HL-60/S4 treated with retinoic acid at 250 ng/mL for 4 days and 3 days (cell line): ENCODE measurements at regions not wholly inside any gene's neighbourhood (a gene's known extent, or its start where the extent isn't known, plus 50 kb on each side); places are given as distances from the start of the nearest gene placed in this dataset.

ENCODE experiments used
- in situ Hi-C: fragments of 300-500 bp; cut with MboI; formaldehyde crosslinking; loops from 2 replicates; pipeline ENCODE4 v1.7.0; 2022; ENCODE audit warnings: low sequenced_read_pairs

- in situ Hi-C loops, result no loop called here
Measured at GRCh38 chr15:97521381-97522285, 438.9 kb upstream of the ARRDC4 start.

- in situ Hi-C loops, result no loop called here
Measured at GRCh38 chr15:97522347-97522746, 438.2 kb upstream of the ARRDC4 start.

GRCh38 chr15:97525809-97526208 lies 434.7 kb upstream of the ARRDC4 start:
- in situ Hi-C loops, result no loop called here

GRCh38 chr15:97528238-97528637 lies 432.3 kb upstream of the ARRDC4 start:
- in situ Hi-C loops, result no loop called here

- in situ Hi-C loops, result no loop called here
Measured at GRCh38 chr15:97545799-97546198, 414.7 kb upstream of the ARRDC4 start.

GRCh38 chr15:97547381-97547780 lies 413.1 kb upstream of the ARRDC4 start:
- in situ Hi-C loops, result no loop called here

- in situ Hi-C loops, result no loop called here
Measured at GRCh38 chr15:97561529-97561928, 399.0 kb upstream of the ARRDC4 start.

GRCh38 chr15:97563516-97563915 lies 397.0 kb upstream of the ARRDC4 start:
- in situ Hi-C loops, result no loop called here

- in situ Hi-C loops, result no loop called here
Measured at GRCh38 chr15:97566961-97567360, 393.5 kb upstream of the ARRDC4 start.

GRCh38 chr15:97567411-97567810 lies 393.1 kb upstream of the ARRDC4 start:
- in situ Hi-C loops, result no loop called here

- in situ Hi-C loops, result no loop called here
Measured at GRCh38 chr15:97576929-97577645, 383.4 kb upstream of the ARRDC4 start.

- in situ Hi-C loops, result no loop called here
Measured at GRCh38 chr15:97585408-97585807, 375.1 kb upstream of the ARRDC4 start.

GRCh38 chr15:97592778-97593177 lies 367.7 kb upstream of the ARRDC4 start:
- in situ Hi-C loops, result no loop called here

- in situ Hi-C loops, result no loop called here
Measured at GRCh38 chr15:97597801-97598200, 362.7 kb upstream of the ARRDC4 start.

GRCh38 chr15:97598353-97598798 lies 362.1 kb upstream of the ARRDC4 start:
- in situ Hi-C loops, result no loop called here

GRCh38 chr15:97600190-97600589 lies 360.3 kb upstream of the ARRDC4 start:
- in situ Hi-C loops, result no loop called here

GRCh38 chr15:97604677-97605076 lies 355.8 kb upstream of the ARRDC4 start:
- in situ Hi-C loops, result no loop called here

- in situ Hi-C loops, result no loop called here
Measured at GRCh38 chr15:97615114-97615513, 345.4 kb upstream of the ARRDC4 start.

- in situ Hi-C loops, result no loop called here
Measured at GRCh38 chr15:97623091-97623661, 337.3 kb upstream of the ARRDC4 start.

GRCh38 chr15:97627634-97628033 lies 332.9 kb upstream of the ARRDC4 start:
- in situ Hi-C loops, result no loop called here

GRCh38 chr15:97645758-97646157 lies 314.7 kb upstream of the ARRDC4 start:
- in situ Hi-C loops, result no loop called here

- in situ Hi-C loops, result no loop called here
Measured at GRCh38 chr15:97648728-97649127, 311.8 kb upstream of the ARRDC4 start.
